CD14-positive monocyte (primary cell): ENCODE measurements at regions not wholly inside any gene's neighbourhood (a gene's known extent, or its start where the extent isn't known, plus 50 kb on each side); places are given as distances from the start of the nearest gene placed in this dataset.

Source experiments
- DNase-seq, 3 donors: peaks; one replicate each; pipeline ENCODE4 v3.0.0-alpha.2; 2011 to 2022
- H2AFZ ChIP-seq: 2 replicates; pipeline ENCODE4 v1.6.0; 2012; ENCODE audit warnings: mild to moderate bottlenecking, low read depth, low read length, inconsistent platforms; ENCODE audit not compliant: insufficient read depth, poor library complexity, severe bottlenecking
- H3K27ac ChIP-seq, 2 donors: 1 replicate in 1 of 2; 2 replicates in 1 of 2; pipeline ENCODE4 v1.5.1; 2012 to 2013; ENCODE audit warnings: low read length in 2 of 2, control low read depth in 1 of 2, inconsistent platforms in 1 of 2, low read depth in 1 of 2, mild to moderate bottlenecking in 1 of 2
- H3K27me3 ChIP-seq, 2 donors: one replicate each; pipeline versions ENCODE4 v1.6.0 to v1.6.1; 2011 to 2013; ENCODE audit warnings: low read length in 2 of 2; ENCODE audit not compliant: control insufficient read depth in 2 of 2, insufficient read depth in 2 of 2
- H3K36me3 ChIP-seq, 2 donors: replicated peaks in 1 of 2; 1 replicate in 1 of 2; 2 replicates in 1 of 2; pipeline versions ENCODE4 v1.5.1 to v1.6.1; 2012 to 2013; ENCODE audit warnings: low read length in 2 of 2, control low read depth in 1 of 2, inconsistent platforms in 1 of 2, mild to moderate bottlenecking in 1 of 2; ENCODE audit not compliant: insufficient read depth in 2 of 2, control insufficient read depth in 1 of 2
- H3K4me1 ChIP-seq, 2 donors: 1 replicate in 1 of 2; 2 replicates in 1 of 2; pipeline versions ENCODE4 v1.5.1 to v1.6.1; 2012 to 2013; ENCODE audit warnings: low read length in 2 of 2, control low read depth in 1 of 2, inconsistent platforms in 1 of 2, mild to moderate bottlenecking in 1 of 2, moderate library complexity in 1 of 2; ENCODE audit not compliant: insufficient read depth in 2 of 2, control insufficient read depth in 1 of 2
- H3K4me2 ChIP-seq: replicated peaks from 2 replicates; pipeline ENCODE3; 2012; ENCODE audit warnings: low read length, moderate library complexity, mild to moderate bottlenecking; ENCODE audit not compliant: poor library complexity, severe bottlenecking; ENCODE audit errors: extremely low read depth
- H3K4me3 ChIP-seq, 3 experiments: fragments of 200-600 bp in 1 of 3; sonication (generic) in 1 of 3; replicated peaks in 1 of 3; 1 replicate in 2 of 3; 2 replicates in 1 of 3; pipeline ENCODE4 v1.5.1; 2011 to 2013; ENCODE audit warnings: low read length in 3 of 3, mild to moderate bottlenecking in 3 of 3, control low read depth in 2 of 3, low read depth in 2 of 3, inconsistent platforms in 1 of 3, moderate library complexity in 1 of 3
- H3K79me2 ChIP-seq: 2 replicates; pipeline ENCODE4 v1.6.0; 2012; ENCODE audit warnings: mild to moderate bottlenecking, control low read depth, inconsistent platforms, low read length, moderate library complexity; ENCODE audit not compliant: insufficient read depth
- H3K9ac ChIP-seq: 2 replicates; pipeline ENCODE4 v1.6.0; 2017; ENCODE audit warnings: low read length, mild to moderate bottlenecking; ENCODE audit not compliant: insufficient read depth, poor library complexity, severe bottlenecking
- H3K9me3 ChIP-seq, 2 donors: replicated peaks in 1 of 2; 1 replicate in 1 of 2; 2 replicates in 1 of 2; pipeline versions ENCODE4 v1.5.1 to v1.6.1; 2012 to 2013; ENCODE audit warnings: low read length in 2 of 2, control low read depth in 1 of 2; ENCODE audit not compliant: control insufficient read depth in 1 of 2, insufficient read depth in 1 of 2
- H4K20me1 ChIP-seq: 2 replicates; pipeline ENCODE4 v1.6.0; 2012; ENCODE audit warnings: mild to moderate bottlenecking, low read length, control low read depth, moderate library complexity; ENCODE audit not compliant: insufficient read depth
- H3K27ac Mint-ChIP-seq, 7 donors: one replicate each; pipeline ENCODE4 v1.8.0; 2020; ENCODE audit warnings: mild to moderate bottlenecking in 7 of 7, mixed read lengths in 7 of 7, moderate library complexity in 6 of 7, inconsistent platforms in 2 of 7
- H3K27me3 Mint-ChIP-seq, 3 donors: one replicate each; pipeline ENCODE4 v1.8.0; 2021 to 2022; ENCODE audit warnings: low read depth in 3 of 3, mild to moderate bottlenecking in 3 of 3, mixed read lengths in 3 of 3, moderate library complexity in 3 of 3, inconsistent platforms in 1 of 3
- H3K36me3 Mint-ChIP-seq, 2 donors: one replicate each; pipeline ENCODE4 v1.8.0; 2020; ENCODE audit warnings: mixed read lengths in 2 of 2, inconsistent platforms in 1 of 2, mild to moderate bottlenecking in 1 of 2
- H3K4me1 Mint-ChIP-seq: one replicate; pipeline ENCODE4 v1.8.0; 2020; ENCODE audit warnings: mild to moderate bottlenecking, mixed read lengths
- H3K4me3 Mint-ChIP-seq, 2 donors: one replicate each; pipeline ENCODE4 v1.8.0; 2020; ENCODE audit warnings: mild to moderate bottlenecking in 2 of 2, mixed read lengths in 2 of 2, moderate library complexity in 1 of 2
- H3K9me3 Mint-ChIP-seq, 7 donors: one replicate each; pipeline ENCODE4 v1.8.0; 2020 to 2022; ENCODE audit warnings: mixed read lengths in 7 of 7, mild to moderate bottlenecking in 6 of 7, moderate library complexity in 6 of 7, inconsistent platforms in 2 of 7
- CTCF ChIP-seq: fragments of 200-600 bp; IDR thresholded peaks from one replicate; pipeline ENCODE4 v1.8.0; 2022; ENCODE audit warnings: antibody characterized with exemption, mild to moderate bottlenecking
- WGBS: methylation state at CpG from one replicate; pipeline ENCODE4 v1.1.5; 2013; ENCODE audit warnings: missing lambda C conversion rate; ENCODE audit not compliant: insufficient coverage; 5-methylcytosine and 5-hydroxymethylcytosine counted together
- intact Hi-C, 2 donors: fragments of 100-400 bp; cut with micrococcal nuclease; formaldehyde crosslinking; loops; one replicate each; pipeline versions ENCODE4 v1.15.0 to v1.15.1; 2023

GRCh38 chr13:90906554-90906953 lies 440.9 kb upstream of the MIR17HG start:
- Histone ChIP-seq H3K27me3 (no peaks in the 10 kb centered on the region), H2AFZ (no peak overlapping the region), H3K4me3 (no peak overlapping the region), H3K4me1 (no peaks in the 10 kb centered on the region), H3K79me2 (no peaks in the 10 kb centered on the region), H4K20me1 (no peaks in the 10 kb centered on the region), H3K27ac (no peak overlapping the region), H3K9me3 (peaks cover 5 to 9% of the 10 kb centered on the region in 2 donors), H3K9ac (no peak overlapping the region), H3K4me2 (no peak overlapping the region), H3K36me3 (no peaks in the 10 kb centered on the region)
- no peak overlapping the region for H3K4me3 Mint-ChIP-seq
- intact Hi-C loops, result no loop called here
- H3K27me3 Mint-ChIP-seq, result peaks cover 0 to 6% (median 0%) of the 10 kb centered on the region in 3 donors
- H3K27ac Mint-ChIP-seq, result no peak overlapping the region
- no peaks in the 10 kb centered on the region for H3K4me1 Mint-ChIP-seq
- no peaks in the 10 kb centered on the region for H3K36me3 Mint-ChIP-seq
- no CpG with 5 or more reads among the region's 1 CpG for WGBS
- no peak for DNase-seq
- H3K9me3 Mint-ChIP-seq, result peaks cover 0 to 11% (median 4%) of the 10 kb centered on the region in 7 donors
- TF ChIP-seq CTCF, result no peak

GRCh38 chr13:90908792-90909191 lies 438.7 kb upstream of the MIR17HG start:
- no peak overlapping the region for H3K4me2 ChIP-seq
- DNase-seq, result no peak
- H3K79me2 ChIP-seq, result no peaks in the 10 kb centered on the region
- H3K9me3 ChIP-seq, result peaks cover 5 to 9% of the 10 kb centered on the region in 2 donors
- no peaks in the 10 kb centered on the region for H4K20me1 ChIP-seq
- H3K27ac Mint-ChIP-seq, result no peak overlapping the region
- no peak overlapping the region for H3K9ac ChIP-seq
- WGBS, result no CpG with 5 or more reads among the region's 2 CpGs
- H3K27me3 ChIP-seq, result no peaks in the 10 kb centered on the region
- intact Hi-C loops, result no loop called here
- H3K4me1 ChIP-seq, result no peaks in the 10 kb centered on the region
- H3K27me3 Mint-ChIP-seq, result peaks cover 0 to 2% (median 0%) of the 10 kb centered on the region in 3 donors
- H3K9me3 Mint-ChIP-seq, result peaks cover 0 to 11% (median 3%) of the 10 kb centered on the region in 7 donors
- no peaks in the 10 kb centered on the region for H3K36me3 ChIP-seq
- no peak overlapping the region for H3K27ac ChIP-seq
- H2AFZ ChIP-seq, result no peak overlapping the region
- H3K4me3 ChIP-seq, result no peak overlapping the region
- no peak for TF ChIP-seq CTCF
- H3K4me3 Mint-ChIP-seq, result no peak overlapping the region
- no peaks in the 10 kb centered on the region for H3K4me1 Mint-ChIP-seq
- H3K36me3 Mint-ChIP-seq, result no peaks in the 10 kb centered on the region
